ENCODE measurements at regions not wholly inside any gene's neighbourhood (a gene's known extent, or its start where the extent isn't known, plus 50 kb on each side); places are given as distances from the start of the nearest gene placed in this dataset.

DNA sequence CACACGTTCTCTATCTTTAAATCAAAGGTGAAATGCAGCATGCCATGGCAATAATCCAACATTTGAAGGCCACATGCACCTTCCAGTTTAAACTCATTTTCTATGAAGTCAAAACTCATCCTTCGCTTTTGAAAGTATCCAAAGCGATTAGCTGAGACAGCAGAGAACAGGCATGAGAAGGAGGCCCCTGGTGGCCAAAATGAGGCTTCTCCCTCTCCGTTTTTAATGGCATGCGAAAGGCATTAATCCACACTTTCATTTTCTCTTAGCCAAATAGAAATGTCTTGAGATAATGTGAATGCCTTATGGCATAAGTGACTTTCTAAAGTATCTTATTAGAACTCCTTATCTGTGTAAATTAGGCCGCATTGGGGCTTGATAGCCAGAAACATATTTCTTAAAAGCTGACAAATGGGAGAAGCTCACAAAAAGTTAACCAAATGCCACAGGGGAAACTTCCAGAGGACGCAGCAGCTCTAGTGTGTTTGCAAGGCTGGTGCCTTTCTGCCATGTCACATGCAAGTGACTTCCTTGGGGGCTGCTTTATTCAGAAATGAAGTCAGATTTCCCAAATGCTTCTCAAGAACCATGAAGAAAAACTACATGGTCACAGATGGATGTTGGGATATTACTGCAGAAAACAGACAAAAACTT is 1189.6 kb downstream of the SORCS1 start:
- TF ChIP-seq, protein P1, sequence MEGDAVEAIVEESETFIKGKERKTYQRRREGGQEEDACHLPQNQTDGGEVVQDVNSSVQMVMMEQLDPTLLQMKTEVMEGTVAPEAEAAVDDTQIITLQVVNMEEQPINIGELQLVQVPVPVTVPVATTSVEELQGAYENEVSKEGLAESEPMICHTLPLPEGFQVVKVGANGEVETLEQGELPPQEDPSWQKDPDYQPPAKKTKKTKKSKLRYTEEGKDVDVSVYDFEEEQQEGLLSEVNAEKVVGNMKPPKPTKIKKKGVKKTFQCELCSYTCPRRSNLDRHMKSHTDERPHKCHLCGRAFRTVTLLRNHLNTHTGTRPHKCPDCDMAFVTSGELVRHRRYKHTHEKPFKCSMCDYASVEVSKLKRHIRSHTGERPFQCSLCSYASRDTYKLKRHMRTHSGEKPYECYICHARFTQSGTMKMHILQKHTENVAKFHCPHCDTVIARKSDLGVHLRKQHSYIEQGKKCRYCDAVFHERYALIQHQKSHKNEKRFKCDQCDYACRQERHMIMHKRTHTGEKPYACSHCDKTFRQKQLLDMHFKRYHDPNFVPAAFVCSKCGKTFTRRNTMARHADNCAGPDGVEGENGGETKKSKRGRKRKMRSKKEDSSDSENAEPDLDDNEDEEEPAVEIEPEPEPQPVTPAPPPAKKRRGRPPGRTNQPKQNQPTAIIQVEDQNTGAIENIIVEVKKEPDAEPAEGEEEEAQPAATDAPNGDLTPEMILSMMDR (IDR thresholded peaks at IDR 0.05): peak; percentile 78
- TF ChIP-seq, protein P2, sequence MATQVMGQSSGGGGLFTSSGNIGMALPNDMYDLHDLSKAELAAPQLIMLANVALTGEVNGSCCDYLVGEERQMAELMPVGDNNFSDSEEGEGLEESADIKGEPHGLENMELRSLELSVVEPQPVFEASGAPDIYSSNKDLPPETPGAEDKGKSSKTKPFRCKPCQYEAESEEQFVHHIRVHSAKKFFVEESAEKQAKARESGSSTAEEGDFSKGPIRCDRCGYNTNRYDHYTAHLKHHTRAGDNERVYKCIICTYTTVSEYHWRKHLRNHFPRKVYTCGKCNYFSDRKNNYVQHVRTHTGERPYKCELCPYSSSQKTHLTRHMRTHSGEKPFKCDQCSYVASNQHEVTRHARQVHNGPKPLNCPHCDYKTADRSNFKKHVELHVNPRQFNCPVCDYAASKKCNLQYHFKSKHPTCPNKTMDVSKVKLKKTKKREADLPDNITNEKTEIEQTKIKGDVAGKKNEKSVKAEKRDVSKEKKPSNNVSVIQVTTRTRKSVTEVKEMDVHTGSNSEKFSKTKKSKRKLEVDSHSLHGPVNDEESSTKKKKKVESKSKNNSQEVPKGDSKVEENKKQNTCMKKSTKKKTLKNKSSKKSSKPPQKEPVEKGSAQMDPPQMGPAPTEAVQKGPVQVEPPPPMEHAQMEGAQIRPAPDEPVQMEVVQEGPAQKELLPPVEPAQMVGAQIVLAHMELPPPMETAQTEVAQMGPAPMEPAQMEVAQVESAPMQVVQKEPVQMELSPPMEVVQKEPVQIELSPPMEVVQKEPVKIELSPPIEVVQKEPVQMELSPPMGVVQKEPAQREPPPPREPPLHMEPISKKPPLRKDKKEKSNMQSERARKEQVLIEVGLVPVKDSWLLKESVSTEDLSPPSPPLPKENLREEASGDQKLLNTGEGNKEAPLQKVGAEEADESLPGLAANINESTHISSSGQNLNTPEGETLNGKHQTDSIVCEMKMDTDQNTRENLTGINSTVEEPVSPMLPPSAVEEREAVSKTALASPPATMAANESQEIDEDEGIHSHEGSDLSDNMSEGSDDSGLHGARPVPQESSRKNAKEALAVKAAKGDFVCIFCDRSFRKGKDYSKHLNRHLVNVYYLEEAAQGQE (IDR thresholded peaks at IDR 0.05; ENCODE audit: insufficient read depth in 1 of 2, low read depth in 2 of 2, low read length in 1 of 2): no peak
- no peak for TF ChIP-seq SIN3A (IDR thresholded peaks at IDR 0.05; ENCODE audit: borderline replicate concordance, insufficient read depth, low read depth, low read length)

Measured in Panc1 (cell line).